Neural cell (in vitro differentiated cells): ENCODE measurements at regions not wholly inside any gene's neighbourhood (a gene's known extent, or its start where the extent isn't known, plus 50 kb on each side); places are given as distances from the start of the nearest gene placed in this dataset.

Source experiments
- H2AFZ ChIP-seq: fragments of 200-600, 300-800 bp; sonication (generic), shearing (Covaris generic); 2 replicates; pipeline ENCODE4 v1.6.0; 2014; ENCODE audit warnings: low read depth, mild to moderate bottlenecking, antibody characterized with exemption, low read length, moderate library complexity
- H3F3A ChIP-seq: fragments of 200-600 bp; shearing (Covaris generic); 2 replicates; pipeline ENCODE4 v1.6.1; 2016; ENCODE audit warnings: mild to moderate bottlenecking, moderate library complexity, mixed read lengths, antibody characterized with exemption, low read length; ENCODE audit not compliant: insufficient read depth, poor library complexity, severe bottlenecking
- H3K27ac ChIP-seq: fragments of 200-600, 300-800 bp; sonication (generic), shearing (Covaris generic); 2 replicates; pipeline ENCODE4 v1.5.1; 2014; ENCODE audit warnings: mild to moderate bottlenecking, low read length, moderate library complexity
- H3K27me3 ChIP-seq: fragments of 300-800, 200-600 bp; sonication (generic), shearing (Covaris generic); 2 replicates; pipeline ENCODE4 v1.6.0; 2014; ENCODE audit warnings: mild to moderate bottlenecking, low read depth, low read length, moderate library complexity; ENCODE audit not compliant: insufficient read depth
- H3K36me3 ChIP-seq: fragments of 300-800, 200-600 bp; sonication (generic), shearing (Covaris generic); 2 replicates; pipeline ENCODE4 v1.5.1; 2014; ENCODE audit warnings: mild to moderate bottlenecking, antibody characterized with exemption, low read length, moderate library complexity; ENCODE audit not compliant: insufficient read depth
- H3K4me2 ChIP-seq: fragments of 300-800, 200-600 bp; sonication (generic), shearing (Covaris generic); 2 replicates; pipeline ENCODE4 v1.6.0; 2014; ENCODE audit warnings: mild to moderate bottlenecking, low read length
- H3K4me3 ChIP-seq: fragments of 300-800, 200-600 bp; sonication (generic), shearing (Covaris generic); 2 replicates; pipeline ENCODE4 v1.5.1; 2014; ENCODE audit warnings: mild to moderate bottlenecking, low read length, moderate library complexity
- H3K79me2 ChIP-seq: fragments of 200-600 bp; shearing (Covaris generic); replicated peaks from 2 replicates; pipeline ENCODE4 v1.6.0; 2014; ENCODE audit warnings: mild to moderate bottlenecking, low read length, moderate library complexity; ENCODE audit not compliant: insufficient read depth
- H3K9ac ChIP-seq: fragments of 300-800, 200-600 bp; sonication (generic), shearing (Covaris generic); 2 replicates; pipeline ENCODE4 v1.6.1; 2016; ENCODE audit warnings: mild to moderate bottlenecking, low read length, mixed read lengths
- H3K9me2 ChIP-seq: fragments of 200-600 bp; shearing (Covaris generic); 2 replicates; pipeline ENCODE4 v1.6.1; 2016; ENCODE audit warnings: mild to moderate bottlenecking, low read length, mixed read lengths; ENCODE audit not compliant: insufficient read depth
- H3K9me3 ChIP-seq: fragments of 200-600, 300-800 bp; sonication (generic), shearing (Covaris generic); 2 replicates; pipeline ENCODE4 v1.6.1; 2016; ENCODE audit warnings: mild to moderate bottlenecking, mixed run types, low read length, moderate library complexity, mixed read lengths
- H4K20me1 ChIP-seq: fragments of 200-600 bp; shearing (Covaris generic); 2 replicates; pipeline ENCODE4 v1.6.1; 2016; ENCODE audit warnings: mild to moderate bottlenecking, mixed run types; ENCODE audit not compliant: insufficient read depth
- CTCF ChIP-seq: fragments of 450-650 bp; IDR thresholded peaks from 2 replicates; pipeline ENCODE4 v1.5.1; 2014; ENCODE audit warnings: antibody characterized with exemption, mild to moderate bottlenecking, moderate library complexity; ENCODE audit not compliant: poor library complexity, severe bottlenecking
- EP300 ChIP-seq: fragments of 450-650 bp; conservative IDR thresholded peaks from 2 replicates; pipeline ENCODE4 v1.6.1; 2014; ENCODE audit warnings: antibody characterized with exemption, mild to moderate bottlenecking, moderate library complexity; ENCODE audit not compliant: poor library complexity, severe bottlenecking
- MXI1 ChIP-seq: fragments of 450-650 bp; conservative IDR thresholded peaks from 2 replicates; pipeline ENCODE4 v1.6.1; 2014; ENCODE audit warnings: antibody characterized with exemption, mild to moderate bottlenecking; ENCODE audit not compliant: poor library complexity, severe bottlenecking
- REST ChIP-seq: IDR thresholded peaks from 2 replicates; pipeline ENCODE4 v1.6.1; 2012; ENCODE audit warnings: borderline replicate concordance
- SMC3 ChIP-seq: fragments of 450-650 bp; conservative IDR thresholded peaks from 2 replicates; pipeline ENCODE4 v1.6.1; 2014; ENCODE audit warnings: antibody characterized with exemption, mild to moderate bottlenecking, moderate library complexity; ENCODE audit not compliant: poor library complexity
- TAF1 ChIP-seq: IDR thresholded peaks from 2 replicates; pipeline ENCODE4 v1.6.1; 2012; ENCODE audit warnings: low read depth

GRCh38 chr15:93244696-93245660, 156.0 kb upstream of the RGMA start:
- Histone ChIP-seq H3K27me3 (no peaks in the 10 kb centered on the region), H3K36me3 (no peaks in the 10 kb centered on the region), H3K9me2 (no peaks in the 10 kb centered on the region), H3K79me2 (no peaks in the 10 kb centered on the region), H4K20me1 (no peaks in the 10 kb centered on the region), H3K9me3 (no peaks in the 10 kb centered on the region), H3K4me3 (no peak overlapping the region), H3K27ac (no peak overlapping the region), H3F3A (no peaks in the 10 kb centered on the region), H2AFZ (no peak overlapping the region), H3K4me2 (no peak overlapping the region), H3K9ac (no peak overlapping the region)
- no peak for TF ChIP-seq SMC3
- TF ChIP-seq REST = no peak

GRCh38 chr15:93243573-93243972, 154.6 kb upstream of the RGMA start:
- Histone ChIP-seq H3K79me2 (no peaks in the 10 kb centered on the region), H3K9me3 (no peaks in the 10 kb centered on the region), H3F3A (no peaks in the 10 kb centered on the region), H3K27ac (no peak overlapping the region), H2AFZ (no peak overlapping the region), H3K4me3 (no peak overlapping the region), H3K9ac (no peak overlapping the region), H3K36me3 (no peaks in the 10 kb centered on the region), H3K9me2 (no peaks in the 10 kb centered on the region), H4K20me1 (no peaks in the 10 kb centered on the region), H3K4me2 (no peak overlapping the region), H3K27me3 (no peaks in the 10 kb centered on the region)
- no peak for TF ChIP-seq CTCF
- no peak for TF ChIP-seq TAF1
- no peak for TF ChIP-seq MXI1
- TF ChIP-seq EP300 = no peak
